IMR-90 (cell line): ENCODE measurements at regions not wholly inside any gene's neighbourhood (a gene's known extent, or its start where the extent isn't known, plus 50 kb on each side); places are given as distances from the start of the nearest gene placed in this dataset.
A peak's percentile ranks its signal among the peaks of the same experiment; 100 is the strongest.

Experiments
- ATAC-seq: fragments of 200-7000 bp; cut with Tn5 transposase; 2 replicates; pipeline ENCODE4 v1.9.1; 2020; ENCODE audit warnings: low read depth, mild to moderate bottlenecking, moderate library complexity
- BruUV-seq: library from RNA; stranded (reverse); fragments of 400-500 nt; replicated peaks from 2 replicates; lab custom pipeline; 2021; lab: Mats Ljungman, UMichigan
- CTCF ChIA-PET: fragments of 300-600 bp; formaldehyde crosslinking; extraction: SDS; loops from one replicate; lab custom pipeline; 2021; ENCODE audit warnings: antibody characterized with exemption; lab: Yijun Ruan, JAX
- POLR2A ChIA-PET: fragments of 300-600 bp; sonication (Branson Sonifier 250); formaldehyde crosslinking; loops from one replicate; lab custom pipeline; 2022; ENCODE audit warnings: antibody characterized with exemption; ENCODE audit not compliant: unreplicated experiment; lab: Charles Lee
- DNase-seq: peaks from one replicate; pipeline ENCODE4 v3.0.0; 2013
- H2AFZ ChIP-seq: replicated peaks from 2 replicates; pipeline ENCODE3; 2013; ENCODE audit warnings: low read length, mild to moderate bottlenecking; ENCODE audit not compliant: poor library complexity
- H2AK5ac ChIP-seq: 2 replicates; pipeline ENCODE4 v1.6.1; 2013; ENCODE audit warnings: low read depth, low read length, inconsistent platforms
- H2AK9ac ChIP-seq: replicated peaks from 2 replicates; pipeline ENCODE3; 2013; ENCODE audit warnings: mild to moderate bottlenecking, low read depth, low read length, moderate library complexity; ENCODE audit not compliant: poor library complexity
- H2BK120ac ChIP-seq: 2 replicates; pipeline ENCODE4 v1.6.1; 2013; ENCODE audit warnings: low read depth, low read length, inconsistent platforms
- H2BK15ac ChIP-seq: 3 replicates; pipeline ENCODE4 v1.6.1; 2013; ENCODE audit warnings: low read depth, low read length, inconsistent platforms
- H2BK20ac ChIP-seq: 2 replicates; pipeline ENCODE4 v1.6.1; 2013; ENCODE audit warnings: low read depth, mild to moderate bottlenecking, inconsistent platforms, low read length, moderate library complexity
- H2BK5ac ChIP-seq: 2 replicates; pipeline ENCODE4 v1.6.1; 2013; ENCODE audit warnings: mild to moderate bottlenecking, low read depth, low read length, inconsistent platforms; ENCODE audit not compliant: poor library complexity, severe bottlenecking
- H3K14ac ChIP-seq: replicated peaks from 2 replicates; pipeline ENCODE4 v1.6.1; 2013; ENCODE audit warnings: low read depth, low read length, inconsistent platforms
- H3K18ac ChIP-seq: 2 replicates; pipeline ENCODE4 v1.6.1; 2013; ENCODE audit warnings: low read depth, low read length, control low read depth
- H3K23ac ChIP-seq: 2 replicates; pipeline ENCODE4 v1.6.1; 2013; ENCODE audit warnings: low read depth, low read length, inconsistent platforms
- H3K27ac ChIP-seq: 2 replicates; pipeline ENCODE4 v1.5.1; 2013; ENCODE audit warnings: mild to moderate bottlenecking, control low read depth, low read length; ENCODE audit not compliant: insufficient read depth
- H3K27me3 ChIP-seq: 2 replicates; pipeline ENCODE4 v1.6.1; 2013; ENCODE audit warnings: low read length; ENCODE audit not compliant: control insufficient read depth, insufficient read depth
- H3K36me3 ChIP-seq: 2 replicates; pipeline ENCODE4 v1.6.1; 2013; ENCODE audit warnings: low read length, mixed read lengths; ENCODE audit not compliant: control insufficient read depth, insufficient read depth
- H3K4ac ChIP-seq: 2 replicates; pipeline ENCODE4 v1.6.1; 2013; ENCODE audit warnings: low read depth, low read length, inconsistent platforms
- H3K4me1 ChIP-seq: 2 replicates; pipeline ENCODE4 v1.6.1; 2013; ENCODE audit warnings: low read length, mixed read lengths; ENCODE audit not compliant: control insufficient read depth, insufficient read depth
- H3K4me2 ChIP-seq: 2 replicates; pipeline ENCODE4 v1.6.1; 2013; ENCODE audit warnings: low read depth, mild to moderate bottlenecking, control low read depth, low read length, moderate library complexity
- H3K4me3 ChIP-seq: 2 replicates; pipeline ENCODE4 v1.5.1; 2013; ENCODE audit warnings: low read depth, mild to moderate bottlenecking, control low read depth, low read length, moderate library complexity; ENCODE audit not compliant: insufficient read depth
- H3K56ac ChIP-seq: 2 replicates; pipeline ENCODE4 v1.6.1; 2013; ENCODE audit warnings: low read length, inconsistent platforms; ENCODE audit not compliant: insufficient read depth; ENCODE audit errors: extremely low read depth
- H3K79me1 ChIP-seq, 2 experiments: 2 replicates each; pipeline ENCODE4 v1.6.1; 2013; ENCODE audit warnings: low read length in 2 of 2, inconsistent platforms in 1 of 2, low read depth in 1 of 2
- H3K9ac ChIP-seq: 2 replicates; pipeline ENCODE4 v1.6.1; 2013; ENCODE audit warnings: low read depth, low read length, control low read depth
- H3K9me1 ChIP-seq: 2 replicates; pipeline ENCODE4 v1.6.1; 2013; ENCODE audit warnings: low read length, inconsistent platforms; ENCODE audit not compliant: insufficient read depth
- H3K9me3 ChIP-seq: 2 replicates; pipeline ENCODE4 v1.6.1; 2013; ENCODE audit warnings: low read length; ENCODE audit not compliant: control insufficient read depth, insufficient read depth
- H4K20me1 ChIP-seq: 2 replicates; pipeline ENCODE4 v1.6.1; 2013; ENCODE audit warnings: low read length, inconsistent platforms; ENCODE audit not compliant: insufficient read depth
- H4K5ac ChIP-seq: 2 replicates; pipeline ENCODE4 v1.6.1; 2013; ENCODE audit warnings: mild to moderate bottlenecking, low read depth, low read length, control low read depth
- H4K8ac ChIP-seq, 2 experiments: 2 replicates each; pipeline ENCODE4 v1.6.1; 2013; ENCODE audit warnings: low read depth in 2 of 2, low read length in 2 of 2, control low read depth in 1 of 2, inconsistent platforms in 1 of 2
- H4K91ac ChIP-seq: 2 replicates; pipeline ENCODE4 v1.6.1; 2013; ENCODE audit warnings: low read depth, low read length, inconsistent platforms; ENCODE audit not compliant: insufficient read depth
- MAZ ChIP-seq: IDR thresholded peaks from 2 replicates; pipeline ENCODE4 v1.6.1; 2012; ENCODE audit warnings: low read depth, mild to moderate bottlenecking, low read length, improper control_type of control experiment, moderate library complexity, borderline replicate concordance
- NFE2L2 ChIP-seq: fragments of 150-350 bp; IDR thresholded peaks from 2 replicates; pipeline ENCODE4 v1.6.1; 2016; ENCODE audit warnings: low read depth, mild to moderate bottlenecking, low read length
- RAD21 ChIP-seq: IDR thresholded peaks from 2 replicates; pipeline ENCODE4 v1.6.1; 2012; ENCODE audit warnings: low read length, improper control_type of control experiment
- USF2 ChIP-seq: fragments of 150-350 bp; IDR thresholded peaks from 2 replicates; pipeline ENCODE4 v1.6.1; 2017; ENCODE audit warnings: mild to moderate bottlenecking, antibody characterized with exemption, low read length, low read depth
- WGBS, 2 experiments: methylation state at CpG; one replicate each; pipeline versions ENCODE4 v1.1.5 to v1.1.7; 2013; ENCODE audit warnings: missing lambda C conversion rate in 2 of 2; ENCODE audit not compliant: insufficient read length in 1 of 2; ENCODE audit errors: extremely low coverage in 2 of 2; 5-methylcytosine and 5-hydroxymethylcytosine counted together
- dilution Hi-C: fragments of 300-500 bp; cut with HindIII; formaldehyde crosslinking; loops from one replicate; pipeline ENCODE4 v1.14.3; 2018; ENCODE audit warnings: low sequenced_read_pairs; ENCODE audit not compliant: unreplicated experiment
- in situ Hi-C: fragments of 300-500 bp; cut with MboI; formaldehyde crosslinking; loops from 3 replicates; pipeline ENCODE4 v1.14.3; 2019; ENCODE audit warnings: low sequenced_read_pairs, inconsistent platforms, mixed read lengths
- intact Hi-C: fragments of 100-400 bp; cut with micrococcal nuclease; formaldehyde crosslinking; loops from 2 replicates; pipeline ENCODE4 v1.10.0; 2022

- H3K4me1 ChIP-seq: no peaks in the 10 kb centered on the region; the same call in 1 of the 2 replicates
- 0 out of 2 replicates have a peak overlapping the region, but pooled peaks have one; percentile 41 for H3K14ac ChIP-seq
- no CpG with 5 or more reads among the region's 6 CpGs for WGBS, 2 experiments
Observed at GRCh38 chr21:35191128-35191527, 142.0 kb upstream of the RUNX1 start.

More at GRCh38 chr21:35191128-35191527, 142.0 kb upstream of the RUNX1 start:
- no peaks in the 10 kb centered on the region for H3K79me1 ChIP-seq
- no peak overlapping the region for H4K8ac ChIP-seq
- POLR2A ChIA-PET: no interaction called here
- no peaks in the 10 kb centered on the region for H3K27me3 ChIP-seq
- no peak overlapping the region for H2BK15ac ChIP-seq
- no peak overlapping the region for H3K4me3 ChIP-seq
- H3K9me3 ChIP-seq: no peaks in the 10 kb centered on the region
- no peak overlapping the region for H3K23ac ChIP-seq
- no peak for DNase-seq
- BruUV-seq: no TSS peak
- no peak overlapping the region for H2AK9ac ChIP-seq
- no peak overlapping the region for H3K4me2 ChIP-seq
- CTCF ChIA-PET: no interaction called here
- no peak overlapping the region for H3K27ac ChIP-seq
- H4K91ac ChIP-seq: no peak overlapping the region
- ATAC-seq: no peak
- H2BK5ac ChIP-seq: no peak overlapping the region
- no peak overlapping the region for H2AFZ ChIP-seq
- no peak overlapping the region for H3K18ac ChIP-seq
- H4K20me1 ChIP-seq: no peaks in the 10 kb centered on the region
- H4K5ac ChIP-seq: no peak overlapping the region
- intact Hi-C loops (no loop called here), in situ Hi-C loops (no loop called here), dilution Hi-C loops (no loop called here)
- no peaks in the 10 kb centered on the region for H3K9me1 ChIP-seq
- no peak overlapping the region for H3K4ac ChIP-seq
- no peaks in the 10 kb centered on the region for H3K36me3 ChIP-seq
- no peak overlapping the region; the same call in 1 of the 2 replicates for H3K56ac ChIP-seq
- H2BK20ac ChIP-seq: no peak overlapping the region
- no peak for TF ChIP-seq USF2
- no peak for TF ChIP-seq NFE2L2
- no peak for TF ChIP-seq MAZ
- no peak for TF ChIP-seq RAD21
- H3K9ac ChIP-seq: no peak overlapping the region
- no peak overlapping the region; the same call in 1 of the 2 replicates for H2AK5ac ChIP-seq
- H2BK120ac ChIP-seq: 0 out of 2 replicates have a peak overlapping the region, but pooled peaks have one; percentile 2
